Endothelial cell of umbilical vein (primary cell): ENCODE measurements at regions not wholly inside any gene's neighbourhood (a gene's known extent, or its start where the extent isn't known, plus 50 kb on each side); places are given as distances from the start of the nearest gene placed in this dataset.

Source experiments
- BruUV-seq: library from RNA; stranded (reverse); fragments of 400-500 nt; replicated peaks from 2 replicates; lab custom pipeline; 2021; lab: Mats Ljungman, UMichigan
- CTCF ChIA-PET: fragments of 300-600, 350-600 bp; sonication (Branson Sonifier 250); formaldehyde crosslinking; loops from one replicate; lab custom pipeline; 2021; ENCODE audit warnings: antibody characterized with exemption, inconsistent platforms; lab: Charles Lee
- POLR2A ChIA-PET: fragments of 300-600, 350-600 bp; sonication (Branson Sonifier 250); formaldehyde crosslinking; loops from one replicate; lab custom pipeline; 2021; ENCODE audit warnings: antibody characterized with exemption, inconsistent platforms; lab: Charles Lee
- DNase-seq: peaks from one replicate; pipeline ENCODE4 v3.0.0-alpha.2; 2011; ENCODE audit warnings: low read depth, low spot score
- FAIRE-seq: peaks from 2 replicates; lab custom pipeline; 2011; peaks lifted over from hg19 to GRCh38; lab: Jason Lieb, UNC
- H2AFZ ChIP-seq: 2 replicates; pipeline ENCODE4 v1.6.0; 2012; ENCODE audit warnings: low read depth, low read length, control low read depth, inconsistent platforms
- H3K27ac ChIP-seq: 2 replicates; pipeline ENCODE4 v1.5.1; 2011; ENCODE audit warnings: low read depth, mild to moderate bottlenecking, control low read depth, low read length, moderate library complexity; ENCODE audit not compliant: insufficient read depth
- H3K27me3 ChIP-seq, 2 experiments: 2 replicates each; pipeline versions ENCODE4 v1.6.0 to v1.6.1; 2011; ENCODE audit warnings: low read length in 2 of 2, mixed read lengths in 1 of 2; ENCODE audit not compliant: control insufficient read depth in 2 of 2, insufficient read depth in 2 of 2
- H3K36me3 ChIP-seq, 2 experiments: 2 replicates in 1 of 2; 3 replicates in 1 of 2; pipeline ENCODE4 v1.5.1; 2011; ENCODE audit warnings: low read length in 2 of 2, mild to moderate bottlenecking in 1 of 2, moderate library complexity in 1 of 2; ENCODE audit not compliant: control insufficient read depth in 2 of 2, insufficient read depth in 2 of 2; ENCODE audit errors: extremely low read depth in 1 of 2
- H3K4me1 ChIP-seq: 3 replicates; pipeline ENCODE4 v1.5.1; 2011; ENCODE audit warnings: mild to moderate bottlenecking, low read length; ENCODE audit not compliant: control insufficient read depth, insufficient read depth; ENCODE audit errors: extremely low read depth
- H3K4me2 ChIP-seq: 2 replicates; pipeline ENCODE4 v1.6.1; 2011; ENCODE audit warnings: low read length, control low read depth, mixed read lengths; ENCODE audit not compliant: insufficient read depth
- H3K4me3 ChIP-seq, 3 experiments: fragments of 200-600 bp in 1 of 3; sonication (generic), shearing (Covaris generic) in 1 of 3; replicated peaks in 1 of 3; 2 replicates each; pipeline ENCODE4 v1.5.1; 2011 to 2016; ENCODE audit warnings: control low read depth in 3 of 3, low read length in 3 of 3, mild to moderate bottlenecking in 2 of 3, inconsistent platforms in 1 of 3, low read depth in 1 of 3, moderate library complexity in 1 of 3; ENCODE audit not compliant: insufficient read depth in 1 of 3
- H3K79me2 ChIP-seq: 2 replicates; pipeline ENCODE4 v1.6.0; 2012; ENCODE audit warnings: low read length, inconsistent platforms; ENCODE audit not compliant: control insufficient read depth, insufficient read depth
- H3K9ac ChIP-seq: replicated peaks from 2 replicates; pipeline ENCODE3; 2011; ENCODE audit warnings: low read length, control low read depth; ENCODE audit not compliant: insufficient read depth; ENCODE audit errors: extremely low read depth
- H3K9me1 ChIP-seq: replicated peaks from 3 replicates; pipeline ENCODE4 v1.6.0; 2011; ENCODE audit warnings: mild to moderate bottlenecking, low read length; ENCODE audit not compliant: control insufficient read depth, insufficient read depth; ENCODE audit errors: extremely low read depth
- H3K9me3 ChIP-seq: replicated peaks from 2 replicates; pipeline ENCODE4 v1.5.1; 2012; ENCODE audit warnings: low read length, inconsistent platforms; ENCODE audit not compliant: control insufficient read depth, insufficient read depth
- H4K20me1 ChIP-seq: replicated peaks from 2 replicates; pipeline ENCODE3; 2011; ENCODE audit warnings: mild to moderate bottlenecking, low read length; ENCODE audit not compliant: control insufficient read depth, insufficient read depth; ENCODE audit errors: extremely low read depth
- EZH2 ChIP-seq: IDR thresholded peaks from 2 replicates; pipeline ENCODE4 v1.6.1; 2012; ENCODE audit warnings: borderline replicate concordance, low read depth, mild to moderate bottlenecking, moderate library complexity, low read length, inconsistent platforms; ENCODE audit not compliant: severe bottlenecking
- FOS ChIP-seq: IDR thresholded peaks from 2 replicates; pipeline ENCODE4 v1.6.1; 2011; ENCODE audit warnings: mild to moderate bottlenecking, low read length, moderate library complexity, borderline replicate concordance; ENCODE audit not compliant: insufficient read depth
- GATA2 ChIP-seq: IDR thresholded peaks from 2 replicates; pipeline ENCODE4 v1.7.0; 2011; ENCODE audit warnings: low read depth, mild to moderate bottlenecking, moderate library complexity, mixed read lengths, low read length; ENCODE audit not compliant: insufficient read length, insufficient read depth
- JUN ChIP-seq: IDR thresholded peaks from 2 replicates; pipeline ENCODE4 v1.6.1; 2011; ENCODE audit warnings: borderline replicate concordance, low read depth; ENCODE audit not compliant: insufficient read length, insufficient read depth
- MAX ChIP-seq: IDR thresholded peaks from 2 replicates; pipeline ENCODE4 v1.6.1; 2011; ENCODE audit not compliant: insufficient read depth, insufficient read length
- MYC ChIP-seq: IDR thresholded peaks from one replicate; pipeline ENCODE4 v1.6.1; 2011; ENCODE audit warnings: mild to moderate bottlenecking, low read depth, low read length
- POLR2A ChIP-seq: IDR thresholded peaks from 2 replicates; pipeline ENCODE4 v1.6.1; 2012; ENCODE audit warnings: low read depth, mild to moderate bottlenecking, control low read depth, low read length
- POLR2AphosphoS5 ChIP-seq: IDR thresholded peaks from 2 replicates; pipeline ENCODE4 v1.6.1; 2012; ENCODE audit warnings: low read depth, mild to moderate bottlenecking, control low read depth, low read length, moderate library complexity; ENCODE audit not compliant: insufficient read depth
- dilution Hi-C: fragments of 300-500 bp; cut with MboI; formaldehyde crosslinking; loops from one replicate; pipeline ENCODE4 v1.15.0; 2019; ENCODE audit warnings: low sequenced_read_pairs; ENCODE audit not compliant: extremely low pct_ligation_motif_present
- intact Hi-C: fragments of 100-400 bp; cut with micrococcal nuclease; formaldehyde crosslinking; loops from one replicate; pipeline ENCODE4 v1.10.0; 2022
- TF ChIP-seq, protein P1 (sequence below), 2 donors: IDR thresholded peaks; 1 replicate in 1 of 2; 2 replicates in 1 of 2; pipeline ENCODE4 v1.5.1; 2011; ENCODE audit warnings: low read length in 2 of 2, mild to moderate bottlenecking in 2 of 2, moderate library complexity in 2 of 2, control low read depth in 1 of 2, inconsistent platforms in 1 of 2, low read depth in 1 of 2; ENCODE audit not compliant: insufficient read depth in 1 of 2; ENCODE audit errors: extremely low read depth in 1 of 2

GRCh38 chr13:69641773-69642172, 465.9 kb upstream of the ATXN8OS start:
- ChIA-PET CTCF (no interaction called here), POLR2A (no interaction called here)
- H3K36me3 ChIP-seq = no peaks in the 10 kb centered on the region
- H3K9ac ChIP-seq = no peak overlapping the region
- intact Hi-C loops (no loop called here), dilution Hi-C loops (no loop called here)
- H3K4me2 ChIP-seq = no peak overlapping the region
- TF ChIP-seq JUN (no peak), MYC (no peak), MAX (no peak), POLR2A (no peak), EZH2 (no peak), GATA2 (no peak), POLR2AphosphoS5 (no peak), FOS (no peak)
- TF ChIP-seq, protein P1, sequence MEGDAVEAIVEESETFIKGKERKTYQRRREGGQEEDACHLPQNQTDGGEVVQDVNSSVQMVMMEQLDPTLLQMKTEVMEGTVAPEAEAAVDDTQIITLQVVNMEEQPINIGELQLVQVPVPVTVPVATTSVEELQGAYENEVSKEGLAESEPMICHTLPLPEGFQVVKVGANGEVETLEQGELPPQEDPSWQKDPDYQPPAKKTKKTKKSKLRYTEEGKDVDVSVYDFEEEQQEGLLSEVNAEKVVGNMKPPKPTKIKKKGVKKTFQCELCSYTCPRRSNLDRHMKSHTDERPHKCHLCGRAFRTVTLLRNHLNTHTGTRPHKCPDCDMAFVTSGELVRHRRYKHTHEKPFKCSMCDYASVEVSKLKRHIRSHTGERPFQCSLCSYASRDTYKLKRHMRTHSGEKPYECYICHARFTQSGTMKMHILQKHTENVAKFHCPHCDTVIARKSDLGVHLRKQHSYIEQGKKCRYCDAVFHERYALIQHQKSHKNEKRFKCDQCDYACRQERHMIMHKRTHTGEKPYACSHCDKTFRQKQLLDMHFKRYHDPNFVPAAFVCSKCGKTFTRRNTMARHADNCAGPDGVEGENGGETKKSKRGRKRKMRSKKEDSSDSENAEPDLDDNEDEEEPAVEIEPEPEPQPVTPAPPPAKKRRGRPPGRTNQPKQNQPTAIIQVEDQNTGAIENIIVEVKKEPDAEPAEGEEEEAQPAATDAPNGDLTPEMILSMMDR (IDR thresholded peaks at IDR 0.05; ENCODE audit: extremely low read depth in 1 of 2, insufficient read depth in 1 of 2, low read depth in 1 of 2, low read length in 2 of 2) = no peak
- DNase-seq (no peak), FAIRE-seq (no peak)
- no TSS peak for BruUV-seq
- no peak overlapping the region for H2AFZ ChIP-seq
- no peak overlapping the region for H3K4me3 ChIP-seq
- no peaks in the 10 kb centered on the region for H3K4me1 ChIP-seq
- no peaks in the 10 kb centered on the region for H3K9me1 ChIP-seq
- H3K27ac ChIP-seq = no peak overlapping the region
- H3K27me3 ChIP-seq = no peaks in the 10 kb centered on the region
- H3K79me2 ChIP-seq = no peaks in the 10 kb centered on the region
- no peaks in the 10 kb centered on the region for H4K20me1 ChIP-seq
- H3K9me3 ChIP-seq = peaks cover 7% of the 10 kb centered on the region
